ENCODE measurements at regions not wholly inside any gene's neighbourhood (a gene's known extent, or its start where the extent isn't known, plus 50 kb on each side); places are given as distances from the start of the nearest gene placed in this dataset.

- no peak for DNase-seq (ENCODE audit: low read depth)
Measured at GRCh38 chr2:81670885-81671284, 1366.3 kb upstream of the LRRTM1 start.

GRCh38 chr2:81661081-81661480, 1356.5 kb upstream of the LRRTM1 start:
- no peak for DNase-seq (ENCODE audit: low read depth)

- no peak for DNase-seq (ENCODE audit: low read depth)
Measured at GRCh38 chr2:81658227-81658626, 1353.7 kb upstream of the LRRTM1 start.

GRCh38 chr2:81650048-81650971, 1345.8 kb upstream of the LRRTM1 start:
- DNase-seq (ENCODE audit: low read depth), result no peak

GRCh38 chr2:81648806-81649205, 1344.3 kb upstream of the LRRTM1 start:
- no peak for DNase-seq (ENCODE audit: low read depth)

GRCh38 chr2:81648370-81648769, 1343.8 kb upstream of the LRRTM1 start:
- DNase-seq (ENCODE audit: low read depth), result no peak

- no peak for DNase-seq (ENCODE audit: low read depth)
Measured at GRCh38 chr2:81647715-81648230, 1343.2 kb upstream of the LRRTM1 start.

GRCh38 chr2:81645745-81646301, 1341.3 kb upstream of the LRRTM1 start:
- DNase-seq (ENCODE audit: low read depth), result no peak

GRCh38 chr2:81644189-81644588, 1339.6 kb upstream of the LRRTM1 start:
- no peak for DNase-seq (ENCODE audit: low read depth)

- no peak for DNase-seq (ENCODE audit: low read depth)
Measured at GRCh38 chr2:81624825-81625224, 1320.3 kb upstream of the LRRTM1 start.

- DNase-seq (ENCODE audit: low read depth), result no peak
Measured at GRCh38 chr2:81600088-81600487, 1295.5 kb upstream of the LRRTM1 start.

- DNase-seq (ENCODE audit: low read depth), result no peak
Measured at GRCh38 chr2:81598453-81598852, 1293.9 kb upstream of the LRRTM1 start.

- DNase-seq (ENCODE audit: low read depth), result no peak
Measured at GRCh38 chr2:81589406-81589805, 1284.9 kb upstream of the LRRTM1 start.

- DNase-seq (ENCODE audit: low read depth), result no peak
Measured at GRCh38 chr2:81583311-81584108, 1279.0 kb upstream of the LRRTM1 start.

- DNase-seq (ENCODE audit: low read depth), result no peak
Measured at GRCh38 chr2:81576713-81577112, 1272.2 kb upstream of the LRRTM1 start.

- DNase-seq (ENCODE audit: low read depth), result no peak
Measured at GRCh38 chr2:81551040-81551634, 1246.6 kb upstream of the LRRTM1 start.

- no peak for DNase-seq (ENCODE audit: low read depth)
Measured at GRCh38 chr2:81550277-81550676, 1245.7 kb upstream of the LRRTM1 start.

- no peak for DNase-seq (ENCODE audit: low read depth)
Measured at GRCh38 chr2:81549646-81550045, 1245.1 kb upstream of the LRRTM1 start.

- no peak for DNase-seq (ENCODE audit: low read depth)
Measured at GRCh38 chr2:81545626-81546025, 1241.1 kb upstream of the LRRTM1 start.

GRCh38 chr2:81542119-81542518, 1237.6 kb upstream of the LRRTM1 start:
- DNase-seq (ENCODE audit: low read depth), result no peak

- DNase-seq (ENCODE audit: low read depth), result no peak
Measured at GRCh38 chr2:81529944-81530343, 1225.4 kb upstream of the LRRTM1 start.

- no peak for DNase-seq (ENCODE audit: low read depth)
Measured at GRCh38 chr2:81528852-81529480, 1224.4 kb upstream of the LRRTM1 start.

All from activated T-cell treated with anti-CD3 and anti-CD28 coated beads for 1 hour (primary cell).